NCI-H2029 treated with DMSO at 0.1 percent for 48 hours (cell line): ENCODE measurements at regions not wholly inside any gene's neighbourhood (a gene's known extent, or its start where the extent isn't known, plus 50 kb on each side); places are given as distances from the start of the nearest gene placed in this dataset.

ENCODE experiments used
- DNase-seq: peaks from one replicate; lab custom pipeline; 2025; lab: John Stamatoyannopoulos, UW

GRCh38 chr13:22189176-22190048, 518.5 kb downstream of the FGF9 start:
- DNase-seq = no peak

- no peak for DNase-seq
These were observed 522.2 kb downstream of the FGF9 start for GRCh38 chr13:22193070-22193469.

GRCh38 chr13:22194106-22194805, 523.4 kb downstream of the FGF9 start:
- peak; percentile 33 for DNase-seq

GRCh38 chr13:22195726-22196125, 524.9 kb downstream of the FGF9 start:
- no peak for DNase-seq

- DNase-seq = no peak
These were observed 525.9 kb downstream of the FGF9 start for GRCh38 chr13:22196777-22197176.

- no peak for DNase-seq
These were observed 527.1 kb downstream of the FGF9 start for GRCh38 chr13:22198001-22198400.

- DNase-seq = no peak
These were observed 527.9 kb downstream of the FGF9 start for GRCh38 chr13:22198641-22199217.

- no peak for DNase-seq
These were observed 529.6 kb downstream of the FGF9 start for GRCh38 chr13:22200440-22200839.

- DNase-seq = no peak
These were observed 530.6 kb downstream of the FGF9 start for GRCh38 chr13:22201375-22201925.

- no peak for DNase-seq
These were observed 539.5 kb downstream of the FGF9 start for GRCh38 chr13:22210134-22210930.

GRCh38 chr13:22211876-22212275, 541.0 kb downstream of the FGF9 start:
- DNase-seq = no peak

- no peak for DNase-seq
These were observed 541.7 kb downstream of the FGF9 start for GRCh38 chr13:22212576-22212975.

GRCh38 chr13:22214184-22214583, 543.3 kb downstream of the FGF9 start:
- DNase-seq = no peak

GRCh38 chr13:22218797-22219196, 547.9 kb downstream of the FGF9 start:
- no peak for DNase-seq

- DNase-seq = no peak
These were observed 548.8 kb downstream of the FGF9 start for GRCh38 chr13:22219709-22220108.

GRCh38 chr13:22220151-22221135, 549.6 kb downstream of the FGF9 start:
- DNase-seq = no peak

- DNase-seq = no peak
These were observed 552.5 kb downstream of the FGF9 start for GRCh38 chr13:22223411-22223810.

GRCh38 chr13:22226086-22226485, 555.2 kb downstream of the FGF9 start:
- DNase-seq = no peak

- DNase-seq = no peak
These were observed 557.0 kb downstream of the FGF9 start for GRCh38 chr13:22227895-22228294.

- no peak for DNase-seq
These were observed 559.0 kb downstream of the FGF9 start for GRCh38 chr13:22229916-22230315.

GRCh38 chr13:22232186-22232585, 561.3 kb downstream of the FGF9 start:
- no peak for DNase-seq
